Activated CD8-positive, alpha-beta T cell treated with anti-CD3 and anti-CD28 coated beads for 36 hours (primary cell): ENCODE measurements at regions not wholly inside any gene's neighbourhood (a gene's known extent, or its start where the extent isn't known, plus 50 kb on each side); places are given as distances from the start of the nearest gene placed in this dataset.

ENCODE experiments used
- ATAC-seq: fragments of 200-7000 bp; cut with Tn5 transposase; one replicate; pipeline ENCODE4 v1.10.0; 2021; ENCODE audit warnings: mild to moderate bottlenecking, moderate library complexity
- CTCF ChIA-PET: fragments of 350-600 bp; sonication (Branson Sonifier 250); formaldehyde crosslinking; loops from one replicate; lab custom pipeline; 2021; ENCODE audit warnings: antibody characterized with exemption; lab: Charles Lee
- POLR2A ChIA-PET: fragments of 350-600 bp; sonication (Branson Sonifier 250); formaldehyde crosslinking; loops from one replicate; lab custom pipeline; 2021; ENCODE audit warnings: antibody characterized with exemption; lab: Charles Lee
- DNase-seq: peaks from one replicate; pipeline ENCODE4 v3.0.0-alpha.2; 2020
- H3K27ac Mint-ChIP-seq: one replicate; pipeline ENCODE4 v1.8.0; 2021; ENCODE audit warnings: mild to moderate bottlenecking, mixed read lengths
- H3K27me3 Mint-ChIP-seq: one replicate; pipeline ENCODE4 v1.8.0; 2021; ENCODE audit warnings: mixed read lengths
- H3K36me3 Mint-ChIP-seq: one replicate; pipeline ENCODE4 v1.8.0; 2021; ENCODE audit warnings: low read depth, mixed read lengths
- H3K4me1 Mint-ChIP-seq: one replicate; pipeline ENCODE4 v1.8.0; 2021; ENCODE audit warnings: low read depth, mixed read lengths
- H3K4me3 Mint-ChIP-seq: one replicate; pipeline ENCODE4 v1.8.0; 2021; ENCODE audit warnings: mild to moderate bottlenecking, moderate library complexity, mixed read lengths
- H3K9me3 Mint-ChIP-seq: one replicate; pipeline ENCODE4 v1.8.0; 2021; ENCODE audit warnings: mixed read lengths
- CTCF ChIP-seq: fragments of 200-600 bp; IDR thresholded peaks from one replicate; pipeline ENCODE4 v1.8.0; 2022; ENCODE audit warnings: antibody characterized with exemption, mild to moderate bottlenecking
- intact Hi-C: fragments of 100-400 bp; cut with micrococcal nuclease; formaldehyde crosslinking; loops from one replicate; pipeline ENCODE4 v1.10.0; 2022

- H3K36me3 Mint-ChIP-seq = no peaks in the 10 kb centered on the region
- H3K27ac Mint-ChIP-seq = no peak overlapping the region
- ChIA-PET POLR2A (no interaction called here), CTCF (no interaction called here)
- no peak for TF ChIP-seq CTCF
- H3K4me1 Mint-ChIP-seq = no peaks in the 10 kb centered on the region
- no peaks in the 10 kb centered on the region for H3K27me3 Mint-ChIP-seq
- intact Hi-C loops = no loop called here
- DNase-seq = no peak
- peaks cover 5% of the 10 kb centered on the region for H3K9me3 Mint-ChIP-seq
- no peak for ATAC-seq
- no peak overlapping the region for H3K4me3 Mint-ChIP-seq
Measured at GRCh38 chr13:62653371-62653770, 1237.7 kb upstream of the PCDH20 start.

- ChIA-PET CTCF (no interaction called here), POLR2A (no interaction called here)
- H3K36me3 Mint-ChIP-seq = no peaks in the 10 kb centered on the region
- no peak for TF ChIP-seq CTCF
- DNase-seq = no peak
- intact Hi-C loops = no loop called here
- H3K4me1 Mint-ChIP-seq = no peaks in the 10 kb centered on the region
- ATAC-seq = no peak
- no peak overlapping the region for H3K4me3 Mint-ChIP-seq
- no peaks in the 10 kb centered on the region for H3K27me3 Mint-ChIP-seq
- H3K9me3 Mint-ChIP-seq = peaks cover 20% of the 10 kb centered on the region
- H3K27ac Mint-ChIP-seq = no peak overlapping the region
Measured at GRCh38 chr13:62643799-62644524, 1228.3 kb upstream of the PCDH20 start.

- peak; percentile 70 for ATAC-seq
- no peaks in the 10 kb centered on the region for H3K36me3 Mint-ChIP-seq
- CTCF ChIA-PET = no interaction called here
- no peaks in the 10 kb centered on the region for H3K27me3 Mint-ChIP-seq
- H3K4me1 Mint-ChIP-seq = no peaks in the 10 kb centered on the region
- TF ChIP-seq CTCF = no peak
- POLR2A ChIA-PET = no interaction called here
- intact Hi-C loops = no loop called here
- no peak overlapping the region for H3K4me3 Mint-ChIP-seq
- peaks cover 20% of the 10 kb centered on the region for H3K9me3 Mint-ChIP-seq
- no peak overlapping the region for H3K27ac Mint-ChIP-seq
- DNase-seq = peak; percentile 26
Measured at GRCh38 chr13:62643007-62643483, 1227.4 kb upstream of the PCDH20 start.

GRCh38 chr13:62635161-62635560 lies 1219.5 kb upstream of the PCDH20 start:
- Mint-ChIP-seq H3K9me3 (peaks cover 3% of the 10 kb centered on the region), H3K27me3 (no peaks in the 10 kb centered on the region), H3K4me3 (no peak overlapping the region), H3K4me1 (no peaks in the 10 kb centered on the region), H3K27ac (no peak overlapping the region), H3K36me3 (no peaks in the 10 kb centered on the region)
- CTCF ChIA-PET = no interaction called here
- ATAC-seq = no peak
- no peak for DNase-seq
- intact Hi-C loops = no loop called here
- TF ChIP-seq CTCF = no peak
- POLR2A ChIA-PET = no interaction called here

- DNase-seq (no peak), ATAC-seq (no peak)
- intact Hi-C loops = no loop called here
- TF ChIP-seq CTCF = no peak
- H3K27me3 Mint-ChIP-seq = no peaks in the 10 kb centered on the region
- no peaks in the 10 kb centered on the region for H3K36me3 Mint-ChIP-seq
- no peaks in the 10 kb centered on the region for H3K4me1 Mint-ChIP-seq
- no peak overlapping the region for H3K4me3 Mint-ChIP-seq
- POLR2A ChIA-PET = no interaction called here
- H3K27ac Mint-ChIP-seq = no peak overlapping the region
- H3K9me3 Mint-ChIP-seq = peaks cover 3% of the 10 kb centered on the region
- CTCF ChIA-PET = no interaction called here
Measured at GRCh38 chr13:62633448-62633847, 1217.8 kb upstream of the PCDH20 start.
